CD4-positive, alpha-beta T cell treated with Interleukin-15 for 1 hour (primary cell): ENCODE measurements at regions not wholly inside any gene's neighbourhood (a gene's known extent, or its start where the extent isn't known, plus 50 kb on each side); places are given as distances from the start of the nearest gene placed in this dataset.
"Not testable (repeated sequence)": the region's sequence is repeated elsewhere in the genome, so short reads cannot be mapped to it uniquely, and the experiment has no call there.

ENCODE experiments used
- DNase-seq: peaks from one replicate; pipeline ENCODE4 v3.0.0-alpha.2; 2020

- DNase-seq = no peak
Observed at GRCh38 chr2:217006217-217006616, 146.4 kb upstream of the TNP1 start.

GRCh38 chr2:217004656-217005055 is 144.8 kb upstream of the TNP1 start:
- no peak for DNase-seq

- no peak for DNase-seq
Observed at GRCh38 chr2:217001740-217002139, 141.9 kb upstream of the TNP1 start.

GRCh38 chr2:217000406-217000805 is 140.5 kb upstream of the TNP1 start:
- DNase-seq = no peak

- DNase-seq = no peak
Observed at GRCh38 chr2:216996279-216996845, 136.5 kb upstream of the TNP1 start.

GRCh38 chr2:216994353-216994854 is 134.5 kb upstream of the TNP1 start:
- DNase-seq = no peak

GRCh38 chr2:216992056-216992675 is 132.3 kb upstream of the TNP1 start:
- DNase-seq = no peak

GRCh38 chr2:216991563-216991962 is 131.7 kb upstream of the TNP1 start:
- DNase-seq = no peak

- no peak for DNase-seq
Observed at GRCh38 chr2:216989340-216990129, 129.7 kb upstream of the TNP1 start.

GRCh38 chr2:216987252-216987821 is 127.5 kb upstream of the TNP1 start:
- no peak for DNase-seq

- DNase-seq = no peak
Observed at GRCh38 chr2:216985658-216986141, 125.8 kb upstream of the TNP1 start.

GRCh38 chr2:216984937-216985336 is 125.1 kb upstream of the TNP1 start:
- DNase-seq = no peak

GRCh38 chr2:216981951-216982350 is 122.1 kb upstream of the TNP1 start:
- not testable (repeated sequence) for DNase-seq

- DNase-seq = not testable (repeated sequence)
Observed at GRCh38 chr2:216980510-216980909, 120.6 kb upstream of the TNP1 start.

GRCh38 chr2:216974321-216975302 is 114.7 kb upstream of the TNP1 start:
- DNase-seq = no peak

GRCh38 chr2:216971593-216971992 is 111.7 kb upstream of the TNP1 start:
- no peak for DNase-seq

- no peak for DNase-seq
Observed at GRCh38 chr2:216970359-216970915, 110.6 kb upstream of the TNP1 start.

- no peak for DNase-seq
Observed at GRCh38 chr2:216967889-216968288, 108.0 kb upstream of the TNP1 start.

GRCh38 chr2:216960671-216961268 is 100.9 kb upstream of the TNP1 start:
- DNase-seq = no peak

GRCh38 chr2:216959433-216959832 is 99.6 kb upstream of the TNP1 start:
- DNase-seq = no peak

GRCh38 chr2:216956820-216957493 is 97.1 kb upstream of the TNP1 start:
- DNase-seq = no peak
